Liver (tissue), 8 donors: ENCODE measurements at regions not wholly inside any gene's neighbourhood (a gene's known extent, or its start where the extent isn't known, plus 50 kb on each side); places are given as distances from the start of the nearest gene placed in this dataset.

Experiments
- DNase-seq: peaks from one replicate; pipeline ENCODE4 v3.0.0-alpha.2; 2017; ENCODE audit warnings: low spot score
- H3K27ac ChIP-seq, 2 donors: one replicate each; pipeline ENCODE4 v1.7.0; 2013; ENCODE audit warnings: inconsistent platforms in 2 of 2, low read length in 2 of 2, control low read depth in 1 of 2, low read depth in 1 of 2, mild to moderate bottlenecking in 1 of 2
- H3K27me3 ChIP-seq, 4 donors: one replicate each; pipeline versions ENCODE4 v1.6.1 to v1.7.0; 2013; ENCODE audit warnings: low read length in 3 of 4, inconsistent platforms in 1 of 4, mild to moderate bottlenecking in 1 of 4, moderate library complexity in 1 of 4; ENCODE audit not compliant: control insufficient read depth in 4 of 4, insufficient read depth in 4 of 4
- H3K36me3 ChIP-seq, 4 donors: one replicate each; pipeline versions ENCODE4 v1.6.1 to v1.7.0; 2013; ENCODE audit warnings: low read length in 3 of 4, mild to moderate bottlenecking in 3 of 4, low read depth in 1 of 4, moderate library complexity in 1 of 4; ENCODE audit not compliant: control insufficient read depth in 4 of 4, insufficient read depth in 3 of 4
- H3K4me1 ChIP-seq, 4 donors: one replicate each; pipeline versions ENCODE4 v1.6.1 to v1.7.0; 2013; ENCODE audit warnings: low read length in 3 of 4, mild to moderate bottlenecking in 3 of 4, moderate library complexity in 1 of 4; ENCODE audit not compliant: control insufficient read depth in 4 of 4, insufficient read depth in 4 of 4
- H3K4me3 ChIP-seq, 3 donors: one replicate each; pipeline versions ENCODE4 v1.6.1 to v1.7.0; 2013; ENCODE audit warnings: low read length in 3 of 3, control low read depth in 1 of 3, low read depth in 1 of 3, mild to moderate bottlenecking in 1 of 3
- H3K9ac ChIP-seq, 2 donors: one replicate each; pipeline ENCODE4 v1.7.0; 2013; ENCODE audit warnings: low read length in 2 of 2, mild to moderate bottlenecking in 2 of 2, moderate library complexity in 2 of 2, control low read depth in 1 of 2, low read depth in 1 of 2
- H3K9me3 ChIP-seq, 4 donors: one replicate each; pipeline versions ENCODE4 v1.6.1 to v1.7.0; 2013; ENCODE audit warnings: low read length in 3 of 4; ENCODE audit not compliant: control insufficient read depth in 4 of 4
- ATF3 ChIP-seq: IDR thresholded peaks from 2 replicates; pipeline ENCODE4 v1.6.1; 2016; ENCODE audit warnings: antibody characterized with exemption
- CTCF ChIP-seq: fragments of 150-350 bp; IDR thresholded peaks from 2 replicates; pipeline ENCODE4 v1.5.1; 2017; ENCODE audit warnings: improper control_type of control experiment, low read depth, low read length; ENCODE audit not compliant: missing input control
- EGR1 ChIP-seq, 2 donors: IDR thresholded peaks; 2 replicates each; pipeline ENCODE4 v1.6.1; 2016 to 2018; ENCODE audit warnings: antibody characterized with exemption in 2 of 2, low read depth in 2 of 2
- FOXA1 ChIP-seq: IDR thresholded peaks from 2 replicates; pipeline ENCODE4 v1.6.1; 2016; ENCODE audit warnings: antibody characterized with exemption
- FOXA2 ChIP-seq: IDR thresholded peaks from 2 replicates; pipeline ENCODE4 v1.6.1; 2016; ENCODE audit warnings: antibody characterized with exemption
- GABPA ChIP-seq, 2 donors: IDR thresholded peaks in 1 of 2; conservative IDR thresholded peaks in 1 of 2; 2 replicates each; pipeline ENCODE4 v1.6.1; 2016; ENCODE audit warnings: antibody characterized with exemption in 2 of 2, mild to moderate bottlenecking in 1 of 2, moderate library complexity in 1 of 2
- HNF4A ChIP-seq, 2 donors: conservative IDR thresholded peaks; 2 replicates each; pipeline ENCODE4 v1.6.1; 2016; ENCODE audit warnings: antibody characterized with exemption in 2 of 2, mild to moderate bottlenecking in 2 of 2
- HNF4G ChIP-seq: IDR thresholded peaks from 2 replicates; pipeline ENCODE4 v1.6.1; 2016; ENCODE audit warnings: antibody characterized with exemption
- JUND ChIP-seq, 2 donors: IDR thresholded peaks; 2 replicates each; pipeline ENCODE4 v1.6.1; 2016; ENCODE audit warnings: antibody characterized with exemption in 2 of 2
- MAX ChIP-seq: IDR thresholded peaks from 2 replicates; pipeline ENCODE4 v1.6.1; 2016; ENCODE audit warnings: antibody characterized with exemption
- RAD21 ChIP-seq, 2 donors: IDR thresholded peaks; 2 replicates each; pipeline ENCODE4 v1.6.1; 2016; ENCODE audit warnings: antibody characterized with exemption in 2 of 2, mild to moderate bottlenecking in 2 of 2
- REST ChIP-seq: IDR thresholded peaks from 2 replicates; pipeline ENCODE4 v1.6.1; 2016; ENCODE audit warnings: antibody characterized with exemption, mild to moderate bottlenecking
- RXRA ChIP-seq, 2 donors: IDR thresholded peaks; 2 replicates each; pipeline ENCODE4 v1.6.1; 2017 to 2018; ENCODE audit warnings: antibody characterized with exemption in 2 of 2, mild to moderate bottlenecking in 1 of 2
- SP1 ChIP-seq: IDR thresholded peaks from 2 replicates; pipeline ENCODE4 v1.6.1; 2018; ENCODE audit warnings: antibody characterized with exemption, mild to moderate bottlenecking
- TAF1 ChIP-seq: conservative IDR thresholded peaks from 2 replicates; pipeline ENCODE4 v1.6.1; 2016; ENCODE audit warnings: antibody characterized with exemption, mild to moderate bottlenecking
- YY1 ChIP-seq: IDR thresholded peaks from 2 replicates; pipeline ENCODE4 v1.6.1; 2016; ENCODE audit warnings: antibody characterized with exemption, mild to moderate bottlenecking
- WGBS: extraction: QIAGEN DNeasy Blood & Tissue Kit; methylation state at CpG from one replicate; pipeline ENCODE4 v1.1.7; 2013; 5-methylcytosine and 5-hydroxymethylcytosine counted together
- TF ChIP-seq, protein P1 (sequence below): IDR thresholded peaks from 2 replicates; pipeline ENCODE4 v1.6.1; 2016; ENCODE audit warnings: antibody characterized with exemption
- donor health status: healthy.
- donor health status: healthy.
- donor health status: healthy.
- donor health status: healthy.
- donor health status: healthy.

GRCh38 chr1:244968471-244968871 lies 104.1 kb upstream of the HNRNPU start:
- Histone ChIP-seq H3K27me3 (no peaks in the 10 kb centered on the region), H3K9ac (peak overlapping the region; percentile 72 to 95), H3K27ac (peak overlapping the region; percentile 99 to 100), H3K4me3 (no peak overlapping the region), H3K4me1 (peaks cover 0 to 11% (median 2%) of the 10 kb centered on the region in 4 donors), H3K9me3 (no peaks in the 10 kb centered on the region), H3K36me3 (no peaks in the 10 kb centered on the region)
- TF ChIP-seq, protein P1, sequence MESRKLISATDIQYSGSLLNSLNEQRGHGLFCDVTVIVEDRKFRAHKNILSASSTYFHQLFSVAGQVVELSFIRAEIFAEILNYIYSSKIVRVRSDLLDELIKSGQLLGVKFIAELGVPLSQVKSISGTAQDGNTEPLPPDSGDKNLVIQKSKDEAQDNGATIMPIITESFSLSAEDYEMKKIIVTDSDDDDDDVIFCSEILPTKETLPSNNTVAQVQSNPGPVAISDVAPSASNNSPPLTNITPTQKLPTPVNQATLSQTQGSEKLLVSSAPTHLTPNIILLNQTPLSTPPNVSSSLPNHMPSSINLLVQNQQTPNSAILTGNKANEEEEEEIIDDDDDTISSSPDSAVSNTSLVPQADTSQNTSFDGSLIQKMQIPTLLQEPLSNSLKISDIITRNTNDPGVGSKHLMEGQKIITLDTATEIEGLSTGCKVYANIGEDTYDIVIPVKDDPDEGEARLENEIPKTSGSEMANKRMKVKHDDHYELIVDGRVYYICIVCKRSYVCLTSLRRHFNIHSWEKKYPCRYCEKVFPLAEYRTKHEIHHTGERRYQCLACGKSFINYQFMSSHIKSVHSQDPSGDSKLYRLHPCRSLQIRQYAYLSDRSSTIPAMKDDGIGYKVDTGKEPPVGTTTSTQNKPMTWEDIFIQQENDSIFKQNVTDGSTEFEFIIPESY = no peak
- TF ChIP-seq REST (peak; percentile 14), YY1 (no peak), MAX (no peak), RAD21 (IDR thresholded peaks at IDR 0.05) (peak in 1 of 2 donors; percentile 17), HNF4G (no peak), FOXA2 (no peak), EGR1 (IDR thresholded peaks at IDR 0.05; ENCODE audit: low read depth in 2 of 2) (no peak), RXRA (IDR thresholded peaks at IDR 0.05) (no peak), FOXA1 (no peak), JUND (IDR thresholded peaks at IDR 0.05) (no peak)
- DNase-seq = no peak
- 63% methylated on average over 12 of the region's 12 CpGs for WGBS

GRCh38 chr1:244967159-244967558 lies 102.8 kb upstream of the HNRNPU start:
- 97% methylated on average over 2 of the region's 2 CpGs for WGBS
- DNase-seq = no peak
- H3K27me3 ChIP-seq = no peaks in the 10 kb centered on the region
- no peak for TF ChIP-seq FOXA1
- TF ChIP-seq EGR1 (IDR thresholded peaks at IDR 0.05; ENCODE audit: low read depth in 2 of 2) = no peak
- TF ChIP-seq HNF4G = no peak
- TF ChIP-seq HNF4A (conservative IDR thresholded peaks at IDR 0.05) = no peak
- TF ChIP-seq RXRA (IDR thresholded peaks at IDR 0.05) = no peak
- no peak for TF ChIP-seq YY1
- TF ChIP-seq JUND (IDR thresholded peaks at IDR 0.05) = no peak
- no peak for TF ChIP-seq REST
- no peak for TF ChIP-seq GABPA (IDR thresholded peaks at IDR 0.05 in 1 of 2, conservative IDR thresholded peaks at IDR 0.05 in 1 of 2)
- no peak for TF ChIP-seq MAX
- TF ChIP-seq RAD21 (IDR thresholded peaks at IDR 0.05) = no peak
- TF ChIP-seq, protein P1 = no peak
- TF ChIP-seq CTCF = no peak
- TF ChIP-seq SP1 = no peak
- no peak for TF ChIP-seq TAF1
- TF ChIP-seq ATF3 = no peak
- H3K4me3 ChIP-seq = no peak overlapping the region
- H3K4me1 ChIP-seq = peaks cover 0 to 9% (median 2%) of the 10 kb centered on the region in 4 donors
- no peaks in the 10 kb centered on the region for H3K36me3 ChIP-seq
- H3K9ac ChIP-seq = no peak overlapping the region
- no peak overlapping the region for H3K27ac ChIP-seq
- H3K9me3 ChIP-seq = no peaks in the 10 kb centered on the region
